Spleen (tissue), 7 donors: ENCODE measurements at regions not wholly inside any gene's neighbourhood (a gene's known extent, or its start where the extent isn't known, plus 50 kb on each side); places are given as distances from the start of the nearest gene placed in this dataset.

Source experiments
- CTCF ChIP-seq, 11 experiments: fragments of 200-600 bp in 7 of 11; fragments of 450-650 bp in 4 of 11; sonication (generic) in 4 of 11; IDR thresholded peaks in 8 of 11; conservative IDR thresholded peaks in 3 of 11; 1 replicate in 7 of 11; 2 replicates in 4 of 11; pipeline versions ENCODE4 v1.4.0 to v1.8.0; 2016 to 2021; ENCODE audit warnings: antibody characterized with exemption in 11 of 11, inconsistent platforms in 4 of 11, mild to moderate bottlenecking in 1 of 11
- POLR2A ChIP-seq, 3 donors: fragments of 450-650 bp; IDR thresholded peaks; one replicate each; pipeline ENCODE4 v1.5.1; 2017; ENCODE audit warnings: antibody characterized with exemption in 3 of 3, mild to moderate bottlenecking in 1 of 3
- POLR2AphosphoS5 ChIP-seq, 3 donors: sonication (generic); formaldehyde crosslinking; IDR thresholded peaks; one replicate each; pipeline ENCODE4 v1.5.1; 2017; ENCODE audit warnings: antibody characterized with exemption in 3 of 3
- donor health status: DM: no; HTN: no; CAD: no; lungs with moderate emphysema.
- donor health status: DM: no; HTN: no; CAD: no.
- donor health status: DM: no; HTN: no; CAD: no.

- no peak for TF ChIP-seq POLR2AphosphoS5 (IDR thresholded peaks at IDR 0.05)
- TF ChIP-seq POLR2A (IDR thresholded peaks at IDR 0.05) = no peak
- no peak for TF ChIP-seq CTCF (IDR thresholded peaks at IDR 0.05 in 8 of 11, conservative IDR thresholded peaks at IDR 0.05 in 3 of 11)
These were observed 323.5 kb downstream of the TLE4 start for GRCh38 chr9:79895232-79895631.
